ENCODE measurements at regions not wholly inside any gene's neighbourhood (a gene's known extent, or its start where the extent isn't known, plus 50 kb on each side); places are given as distances from the start of the nearest gene placed in this dataset.
"Not testable (repeated sequence)": the region's sequence is repeated elsewhere in the genome, so short reads cannot be mapped to it uniquely, and the experiment has no call there.

DNA sequence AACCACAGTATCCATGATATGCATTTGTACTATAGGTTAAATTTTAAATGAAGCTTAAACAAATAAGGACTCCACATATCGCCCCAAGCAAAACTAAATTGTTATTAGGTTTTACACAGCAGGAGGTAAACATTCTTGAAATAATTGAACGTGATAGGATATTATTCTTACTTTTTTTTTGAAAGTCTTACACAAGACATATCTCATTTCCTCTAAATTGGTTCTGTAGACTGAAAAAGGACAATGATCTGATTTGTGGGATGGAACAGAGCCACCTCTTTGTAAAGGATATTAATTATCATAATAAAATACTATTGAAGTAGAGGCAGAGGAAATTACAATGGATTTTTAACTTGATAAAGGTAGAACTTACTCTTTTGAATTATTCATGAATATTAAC lies 155.1 kb upstream of the SEMA3D start:
- no peak overlapping the region for H3K27ac ChIP-seq
- TF ChIP-seq, protein P1, sequence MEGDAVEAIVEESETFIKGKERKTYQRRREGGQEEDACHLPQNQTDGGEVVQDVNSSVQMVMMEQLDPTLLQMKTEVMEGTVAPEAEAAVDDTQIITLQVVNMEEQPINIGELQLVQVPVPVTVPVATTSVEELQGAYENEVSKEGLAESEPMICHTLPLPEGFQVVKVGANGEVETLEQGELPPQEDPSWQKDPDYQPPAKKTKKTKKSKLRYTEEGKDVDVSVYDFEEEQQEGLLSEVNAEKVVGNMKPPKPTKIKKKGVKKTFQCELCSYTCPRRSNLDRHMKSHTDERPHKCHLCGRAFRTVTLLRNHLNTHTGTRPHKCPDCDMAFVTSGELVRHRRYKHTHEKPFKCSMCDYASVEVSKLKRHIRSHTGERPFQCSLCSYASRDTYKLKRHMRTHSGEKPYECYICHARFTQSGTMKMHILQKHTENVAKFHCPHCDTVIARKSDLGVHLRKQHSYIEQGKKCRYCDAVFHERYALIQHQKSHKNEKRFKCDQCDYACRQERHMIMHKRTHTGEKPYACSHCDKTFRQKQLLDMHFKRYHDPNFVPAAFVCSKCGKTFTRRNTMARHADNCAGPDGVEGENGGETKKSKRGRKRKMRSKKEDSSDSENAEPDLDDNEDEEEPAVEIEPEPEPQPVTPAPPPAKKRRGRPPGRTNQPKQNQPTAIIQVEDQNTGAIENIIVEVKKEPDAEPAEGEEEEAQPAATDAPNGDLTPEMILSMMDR (IDR thresholded peaks at IDR 0.05; ENCODE audit: low read depth, low read length, missing control alignments), result no peak
- in situ Hi-C loops (cut with HindIII; ENCODE audit: low pct_ligation_motif_present, low sequenced_read_pairs), result no loop called here
- no peak overlapping the region for H3K4me3 ChIP-seq (ENCODE audit: low read depth, low read length)
- DNase-seq, result no peak
- H3K27me3 ChIP-seq (replicated peaks), result no peaks in the 10 kb centered on the region
- no peaks in the 10 kb centered on the region for H3K36me3 ChIP-seq (replicated peaks)

DNA sequence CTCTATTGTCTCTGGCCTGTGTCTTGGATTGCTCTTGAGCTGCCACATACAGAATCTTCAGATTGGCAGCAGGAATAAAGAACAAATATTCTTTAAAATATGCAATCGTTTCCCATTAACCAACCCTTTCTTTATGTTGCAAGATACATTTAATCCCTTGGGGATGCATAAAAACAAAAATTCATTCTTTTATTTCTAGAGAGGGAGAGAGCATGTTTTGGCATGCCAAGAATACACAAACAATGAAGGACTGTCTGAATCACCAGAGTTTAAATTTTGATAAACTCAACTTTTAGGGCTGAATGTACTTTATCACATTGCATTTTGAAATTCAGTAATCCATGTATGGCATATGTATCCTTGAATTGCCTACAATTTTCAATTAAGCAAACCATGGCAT lies 154.3 kb upstream of the SEMA3D start:
- in situ Hi-C loops (cut with HindIII; ENCODE audit: low pct_ligation_motif_present, low sequenced_read_pairs), result no loop called here
- Histone ChIP-seq H3K27me3 (replicated peaks) (no peaks in the 10 kb centered on the region), H3K4me3 (ENCODE audit: low read depth, low read length) (no peak overlapping the region), H3K27ac (no peak overlapping the region), H3K36me3 (replicated peaks) (no peaks in the 10 kb centered on the region)
- DNase-seq, result no peak
- TF ChIP-seq, protein P1 (IDR thresholded peaks at IDR 0.05; ENCODE audit: low read depth, low read length, missing control alignments), result no peak

DNA sequence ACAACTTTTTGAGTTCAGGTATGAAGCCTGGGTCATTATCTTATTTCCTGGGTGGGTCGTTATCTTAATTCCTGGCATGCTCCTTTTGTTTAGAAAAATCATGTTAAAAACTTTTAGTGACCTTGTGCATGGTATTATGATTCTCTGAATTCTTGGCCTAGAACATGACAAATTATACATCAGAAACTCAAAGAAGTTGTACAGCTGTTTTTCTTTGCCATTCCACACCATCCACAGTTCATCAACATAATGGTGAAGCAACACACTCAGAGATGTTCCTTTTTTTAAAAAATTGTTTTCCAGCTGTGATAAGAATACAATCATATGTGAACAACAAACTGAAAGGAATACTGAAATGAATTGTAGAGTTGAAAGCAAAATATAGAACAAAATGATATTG lies 149.2 kb upstream of the SEMA3D start:
- DNase-seq, result no peak
- TF ChIP-seq, protein P1 (IDR thresholded peaks at IDR 0.05; ENCODE audit: low read depth, low read length, missing control alignments), result no peak
- no peak overlapping the region for H3K27ac ChIP-seq
- no peak overlapping the region for H3K4me3 ChIP-seq (ENCODE audit: low read depth, low read length)
- H3K36me3 ChIP-seq (replicated peaks), result no peaks in the 10 kb centered on the region
- H3K27me3 ChIP-seq (replicated peaks), result no peaks in the 10 kb centered on the region
- in situ Hi-C loops (cut with HindIII; ENCODE audit: low pct_ligation_motif_present, low sequenced_read_pairs), result no loop called here

DNA sequence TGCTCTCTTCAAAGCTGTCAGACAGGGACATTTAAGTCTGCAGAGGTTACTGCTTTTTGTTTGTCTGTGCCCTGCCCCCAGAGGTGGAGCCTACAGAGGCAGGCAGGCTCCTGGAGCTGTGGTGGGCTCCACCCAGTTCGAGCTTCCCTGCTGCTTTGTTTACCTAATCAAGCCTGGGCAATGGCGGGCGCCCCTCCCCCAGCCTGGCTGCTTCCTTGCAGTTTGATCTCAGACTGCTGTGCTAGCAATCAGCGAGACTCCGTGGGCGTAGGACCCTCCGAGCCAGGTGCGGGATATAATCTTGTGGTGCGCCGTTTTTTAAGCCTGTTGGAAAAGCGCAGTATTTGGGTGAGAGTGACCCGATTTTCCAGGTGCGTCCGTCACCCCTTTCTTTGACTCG lies 148.3 kb upstream of the SEMA3D start:
- DNase-seq; H3K27me3 ChIP-seq (replicated peaks); in situ Hi-C loops (cut with HindIII; ENCODE audit: low pct_ligation_motif_present, low sequenced_read_pairs); H3K4me3 ChIP-seq (ENCODE audit: low read depth, low read length); H3K36me3 ChIP-seq (replicated peaks); H3K27ac ChIP-seq: not testable (repeated sequence)

DNA sequence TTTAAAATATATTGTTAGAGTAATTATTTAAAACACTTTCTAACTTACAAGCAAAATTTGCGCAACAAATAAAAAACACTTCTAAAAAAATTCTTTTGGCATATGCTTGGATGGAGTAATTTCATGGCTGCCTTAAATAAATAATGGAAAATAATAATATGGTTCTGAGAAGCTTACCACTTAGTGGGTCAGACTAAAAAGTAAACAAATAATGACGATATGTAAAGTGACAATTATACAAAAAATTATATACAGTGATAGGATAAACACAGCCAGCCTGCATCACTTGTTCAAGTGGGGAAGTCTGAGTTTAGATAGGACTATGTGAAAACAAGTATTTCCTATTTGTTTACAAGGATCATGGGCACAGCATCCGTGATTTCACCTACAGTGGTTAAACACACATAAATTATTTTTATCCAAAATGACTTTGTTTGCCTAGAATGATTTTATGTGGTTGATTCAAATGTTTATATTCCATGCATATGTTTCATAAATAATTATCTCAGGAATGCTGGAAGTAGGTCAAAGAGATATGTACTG lies 141.7 kb upstream of the SEMA3D start:
- H3K27me3 ChIP-seq (replicated peaks), result no peaks in the 10 kb centered on the region
- no peaks in the 10 kb centered on the region for H3K36me3 ChIP-seq (replicated peaks)
- H3K4me3 ChIP-seq (ENCODE audit: low read depth, low read length), result no peak overlapping the region
- in situ Hi-C loops (cut with HindIII; ENCODE audit: low pct_ligation_motif_present, low sequenced_read_pairs), result no loop called here
- TF ChIP-seq, protein P1 (IDR thresholded peaks at IDR 0.05; ENCODE audit: low read depth, low read length, missing control alignments), result no peak
- no peak for DNase-seq
- H3K27ac ChIP-seq, result no peak overlapping the region

DNA sequence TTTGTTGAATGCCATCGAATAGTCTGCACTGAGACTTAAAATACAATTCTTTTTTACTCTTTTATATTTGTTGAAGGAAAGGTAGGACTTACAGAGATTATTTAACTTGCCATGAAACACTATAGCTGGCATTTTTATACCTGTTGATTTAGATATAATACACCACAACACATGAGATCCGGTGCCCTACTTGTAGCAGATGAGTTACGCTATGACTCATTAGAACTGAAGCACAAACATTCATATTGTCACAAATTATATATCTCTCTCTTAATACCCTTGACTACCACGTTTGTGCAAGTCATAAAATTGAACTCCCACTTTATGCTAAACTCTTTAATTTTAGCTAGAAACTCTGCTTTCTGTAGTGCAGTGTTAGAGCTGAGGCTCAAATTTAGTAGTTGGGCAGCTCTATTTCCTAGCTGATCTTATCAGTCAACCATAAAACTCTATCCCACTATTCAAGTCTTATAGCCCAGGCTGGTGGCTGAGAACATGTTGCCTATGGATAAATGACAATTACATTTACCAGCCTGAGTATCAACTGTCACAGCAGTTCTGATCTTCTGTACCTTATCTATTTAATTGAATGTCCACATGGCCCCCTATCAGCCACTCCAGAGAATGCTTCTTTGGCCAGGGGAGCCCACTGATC lies 137.4 kb upstream of the SEMA3D start:
- no peaks in the 10 kb centered on the region for H3K27me3 ChIP-seq (replicated peaks)
- no peak for DNase-seq
- no peak overlapping the region for H3K4me3 ChIP-seq (ENCODE audit: low read depth, low read length)
- in situ Hi-C loops (cut with HindIII; ENCODE audit: low pct_ligation_motif_present, low sequenced_read_pairs), result no loop called here
- no peaks in the 10 kb centered on the region for H3K36me3 ChIP-seq (replicated peaks)
- TF ChIP-seq, protein P1 (IDR thresholded peaks at IDR 0.05; ENCODE audit: low read depth, low read length, missing control alignments), result no peak
- no peak overlapping the region for H3K27ac ChIP-seq
